Activated naive CD8-positive, alpha-beta T cell treated with anti-CD3 and anti-CD28 coated beads, Interleukin-2, amount 10 ng/mL, durations not matched to agents 7 days and 5 days (primary cell): ENCODE measurements at regions not wholly inside any gene's neighbourhood (a gene's known extent, or its start where the extent isn't known, plus 50 kb on each side); places are given as distances from the start of the nearest gene placed in this dataset.

ENCODE experiments used
- ATAC-seq: fragments of 150-1000 bp; cut with Tn5 transposase; one replicate; pipeline ENCODE4 v1.10.0; 2021; ENCODE audit warnings: low read depth, moderate library complexity
- POLR2A ChIA-PET: fragments of 350-600 bp; sonication (Branson Sonifier 250); formaldehyde crosslinking; loops from one replicate; lab custom pipeline; 2021; ENCODE audit warnings: antibody characterized with exemption; lab: Charles Lee
- DNase-seq: peaks from one replicate; pipeline ENCODE4 v3.0.0; 2021
- H3K27ac Mint-ChIP-seq: one replicate; pipeline ENCODE4 v1.8.0; 2022; ENCODE audit warnings: mild to moderate bottlenecking, mixed read lengths
- H3K27me3 Mint-ChIP-seq: one replicate; pipeline ENCODE4 v1.8.0; 2022; ENCODE audit warnings: mild to moderate bottlenecking, moderate library complexity, mixed read lengths
- H3K36me3 Mint-ChIP-seq: one replicate; pipeline ENCODE4 v1.8.0; 2021; ENCODE audit warnings: mild to moderate bottlenecking, mixed read lengths
- H3K4me1 Mint-ChIP-seq: one replicate; pipeline ENCODE4 v1.8.0; 2021; ENCODE audit warnings: mixed read lengths
- H3K4me3 Mint-ChIP-seq: one replicate; pipeline ENCODE4 v1.8.0; 2022; ENCODE audit warnings: mild to moderate bottlenecking, moderate library complexity, mixed read lengths
- H3K9me3 Mint-ChIP-seq: one replicate; pipeline ENCODE4 v1.8.0; 2021; ENCODE audit warnings: mixed read lengths

DNA sequence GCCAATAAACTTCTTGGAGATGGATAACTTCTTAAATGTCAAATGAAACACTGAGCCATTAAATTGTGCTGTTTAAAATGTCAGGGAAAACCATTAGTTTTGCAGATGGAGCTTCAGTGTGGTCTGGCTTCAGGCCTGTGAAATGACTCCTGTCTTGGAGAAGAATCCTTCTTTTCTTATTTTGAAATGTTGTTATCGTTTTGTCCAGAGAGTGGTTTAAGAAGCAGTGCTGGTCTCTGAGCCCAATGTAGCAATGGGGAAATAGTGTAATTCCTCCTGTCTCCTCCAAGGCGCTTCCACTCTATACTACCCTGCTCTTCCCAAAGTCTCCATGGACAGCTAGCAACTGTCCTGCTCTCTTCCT, 177.6 kb downstream of the REEP3 start:
- Mint-ChIP-seq H3K4me3 (no peak overlapping the region), H3K27me3 (no peaks in the 10 kb centered on the region), H3K9me3 (no peaks in the 10 kb centered on the region), H3K36me3 (peaks cover 2% of the 10 kb centered on the region), H3K4me1 (peaks cover 3% of the 10 kb centered on the region), H3K27ac (no peak overlapping the region)
- POLR2A ChIA-PET: no interaction called here
- ATAC-seq: no peak
- DNase-seq: no peak

DNA sequence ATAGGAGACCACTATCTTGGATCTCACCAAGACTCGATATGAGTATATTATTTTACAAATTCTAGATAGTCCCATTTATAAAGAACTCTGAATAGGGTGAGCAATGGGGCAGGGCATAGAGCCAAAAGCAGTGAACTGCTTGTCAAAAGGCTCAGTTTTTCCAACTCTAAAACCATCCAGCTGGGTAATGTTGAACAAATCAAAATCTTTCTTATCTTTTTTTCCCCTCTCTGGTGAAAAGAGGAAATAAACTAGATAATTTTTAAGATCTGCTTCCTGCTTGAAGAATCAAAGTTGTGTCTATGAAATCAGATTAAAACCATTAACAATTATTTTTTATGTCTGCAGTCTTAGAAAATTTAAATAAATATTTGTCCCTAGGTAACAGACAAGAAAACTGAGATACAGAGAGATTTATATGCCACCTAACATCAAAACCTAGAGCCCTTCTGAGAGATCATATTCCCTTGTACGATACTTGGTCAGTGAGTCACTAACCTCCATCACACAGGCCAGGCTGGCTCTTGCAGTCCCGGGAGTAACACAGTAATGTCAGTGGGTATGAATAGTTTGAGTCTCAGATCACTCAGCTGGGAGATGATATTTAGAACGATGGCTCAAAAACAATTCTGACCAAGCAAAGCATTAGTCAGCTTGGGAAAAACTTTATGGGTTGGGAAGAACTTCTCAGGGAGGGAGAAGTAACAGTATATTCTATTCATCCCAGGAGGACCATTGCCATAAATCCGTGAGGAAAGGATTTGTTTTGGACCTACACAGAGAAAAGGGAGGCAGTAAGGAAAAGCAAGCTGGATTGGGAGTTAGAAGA, 178.8 kb downstream of the REEP3 start:
- no peak for DNase-seq
- peaks cover 2% of the 10 kb centered on the region for H3K36me3 Mint-ChIP-seq
- H3K27ac Mint-ChIP-seq: no peak overlapping the region
- H3K4me3 Mint-ChIP-seq: no peak overlapping the region
- no peak for ATAC-seq
- H3K27me3 Mint-ChIP-seq: no peaks in the 10 kb centered on the region
- POLR2A ChIA-PET: no interaction called here
- peaks cover 8% of the 10 kb centered on the region for H3K4me1 Mint-ChIP-seq
- no peaks in the 10 kb centered on the region for H3K9me3 Mint-ChIP-seq

DNA sequence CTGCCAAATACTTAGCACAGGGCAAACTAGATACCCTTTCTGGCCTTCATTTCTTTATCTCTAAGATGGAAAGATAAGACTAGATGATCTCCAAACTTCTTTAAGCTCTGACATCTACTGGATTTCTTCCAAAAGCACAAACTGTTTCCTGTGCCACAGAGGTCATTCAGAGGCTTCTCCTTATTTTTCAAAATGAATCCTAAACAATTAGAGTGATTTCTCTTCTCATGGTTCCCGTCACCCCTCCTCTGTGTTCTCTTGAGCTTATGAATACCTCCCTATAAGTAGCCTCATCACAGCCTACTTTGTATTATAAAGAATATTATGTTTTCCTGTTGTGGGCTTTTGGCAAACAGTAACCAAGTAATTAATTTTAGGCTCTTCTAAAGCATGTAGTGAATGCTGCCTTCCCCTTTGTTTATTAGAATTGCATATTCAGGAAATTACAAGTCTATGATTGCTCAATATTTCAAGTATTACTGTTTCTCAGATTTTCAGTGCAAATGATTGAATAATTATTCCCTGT, 179.5 kb downstream of the REEP3 start:
- Mint-ChIP-seq H3K4me3 (no peak overlapping the region), H3K27me3 (no peaks in the 10 kb centered on the region), H3K9me3 (no peaks in the 10 kb centered on the region), H3K27ac (no peak overlapping the region), H3K36me3 (peaks cover 2% of the 10 kb centered on the region), H3K4me1 (peaks cover 8% of the 10 kb centered on the region)
- DNase-seq: no peak
- POLR2A ChIA-PET: no interaction called here
- ATAC-seq: no peak

- Mint-ChIP-seq H3K9me3 (no peaks in the 10 kb centered on the region), H3K4me1 (peaks cover 10% of the 10 kb centered on the region), H3K4me3 (no peak overlapping the region), H3K27ac (no peak overlapping the region), H3K36me3 (peaks cover 2% of the 10 kb centered on the region), H3K27me3 (no peaks in the 10 kb centered on the region)
- POLR2A ChIA-PET: no interaction called here
- DNase-seq: no peak
- ATAC-seq: no peak
Measured at GRCh38 chr10:63702092-63702491, 180.9 kb downstream of the REEP3 start.

DNA sequence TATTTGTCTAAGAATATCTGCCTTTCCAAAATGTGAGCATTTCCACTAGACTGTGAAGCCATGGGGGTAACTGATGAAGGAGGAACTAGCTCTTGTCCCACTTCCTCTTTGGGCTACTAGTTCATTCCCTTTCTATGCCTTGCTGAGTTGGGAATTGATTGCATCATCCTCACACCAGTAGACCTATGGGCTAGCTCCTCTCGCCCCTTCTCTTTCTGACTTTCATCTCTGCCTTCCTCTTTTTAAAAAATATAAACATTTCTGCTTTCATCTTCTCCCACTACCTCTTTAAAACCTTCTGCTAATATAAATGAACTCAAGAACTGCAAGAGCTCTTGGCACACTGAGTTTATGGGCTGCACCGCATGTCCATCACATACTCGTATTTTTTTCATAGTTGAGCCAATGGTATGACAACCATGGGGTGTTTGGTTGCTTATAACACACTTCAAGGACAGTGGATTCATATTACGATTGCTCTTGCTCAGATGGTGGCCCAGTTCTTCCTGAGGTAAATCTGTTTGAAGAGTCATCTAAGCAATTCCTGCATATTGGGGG, 182.0 kb downstream of the REEP3 start:
- ATAC-seq: no peak
- Mint-ChIP-seq H3K9me3 (no peaks in the 10 kb centered on the region), H3K36me3 (peaks cover 2% of the 10 kb centered on the region), H3K4me1 (peaks cover 14% of the 10 kb centered on the region), H3K27me3 (no peaks in the 10 kb centered on the region), H3K27ac (no peak overlapping the region), H3K4me3 (no peak overlapping the region)
- POLR2A ChIA-PET: no interaction called here
- DNase-seq: no peak

- H3K36me3 Mint-ChIP-seq: peaks cover 2% of the 10 kb centered on the region
- ATAC-seq: no peak
- no peak overlapping the region for H3K4me3 Mint-ChIP-seq
- no peak for DNase-seq
- no peaks in the 10 kb centered on the region for H3K9me3 Mint-ChIP-seq
- H3K27ac Mint-ChIP-seq: no peak overlapping the region
- H3K27me3 Mint-ChIP-seq: no peaks in the 10 kb centered on the region
- POLR2A ChIA-PET: no interaction called here
- H3K4me1 Mint-ChIP-seq: peaks cover 14% of the 10 kb centered on the region
Measured at GRCh38 chr10:63703740-63704345, 182.6 kb downstream of the REEP3 start.

DNA sequence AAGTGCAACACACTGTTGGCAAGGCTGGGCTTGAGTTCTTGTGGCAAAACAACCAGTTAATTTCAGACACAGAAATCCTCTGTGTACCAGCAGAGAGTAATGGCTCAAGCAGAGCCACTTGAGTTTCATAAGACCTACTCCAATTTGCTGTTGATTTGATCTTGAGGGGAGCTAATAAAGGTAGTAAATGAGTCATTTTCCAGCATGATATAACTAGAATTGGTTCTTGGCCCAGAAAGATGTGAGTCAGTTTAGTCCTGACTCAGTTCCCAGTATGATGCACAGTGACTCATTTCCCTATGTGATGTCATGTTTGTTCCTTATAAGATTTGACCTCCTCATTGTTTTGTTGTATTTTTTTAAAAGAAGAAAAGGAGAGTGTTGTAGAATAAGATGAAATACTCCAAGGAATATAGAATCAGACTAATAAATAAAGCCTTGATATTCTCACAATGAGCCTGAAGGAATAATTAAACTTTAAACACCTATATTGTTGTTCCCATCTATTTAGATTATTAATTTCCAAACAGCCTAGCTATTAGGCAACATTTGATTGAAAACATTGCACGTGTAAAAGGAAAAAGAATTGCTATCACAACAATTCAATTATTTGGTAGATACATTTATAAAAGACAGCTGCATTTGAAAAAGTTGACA, 186.2 kb downstream of the REEP3 start:
- no peaks in the 10 kb centered on the region for H3K9me3 Mint-ChIP-seq
- H3K27me3 Mint-ChIP-seq: no peaks in the 10 kb centered on the region
- POLR2A ChIA-PET: no interaction called here
- H3K4me3 Mint-ChIP-seq: no peak overlapping the region
- DNase-seq (no peak), ATAC-seq (peak; percentile 70)
- no peak overlapping the region for H3K27ac Mint-ChIP-seq
- peaks cover 2% of the 10 kb centered on the region for H3K36me3 Mint-ChIP-seq
- peaks cover 14% of the 10 kb centered on the region for H3K4me1 Mint-ChIP-seq

- Mint-ChIP-seq H3K27ac (no peak overlapping the region), H3K27me3 (no peaks in the 10 kb centered on the region), H3K4me3 (no peak overlapping the region), H3K36me3 (no peaks in the 10 kb centered on the region), H3K4me1 (peaks cover 11% of the 10 kb centered on the region), H3K9me3 (no peaks in the 10 kb centered on the region)
- ATAC-seq (no peak), DNase-seq (no peak)
- POLR2A ChIA-PET: no interaction called here
Measured at GRCh38 chr10:63708421-63708820, 187.2 kb downstream of the REEP3 start.

GRCh38 chr10:63710703-63711102, 189.5 kb downstream of the REEP3 start:
- Mint-ChIP-seq H3K9me3 (no peaks in the 10 kb centered on the region), H3K27me3 (no peaks in the 10 kb centered on the region), H3K36me3 (no peaks in the 10 kb centered on the region), H3K27ac (no peak overlapping the region), H3K4me1 (peaks cover 6% of the 10 kb centered on the region), H3K4me3 (no peak overlapping the region)
- no peak for DNase-seq
- POLR2A ChIA-PET: no interaction called here
- ATAC-seq: no peak

DNA sequence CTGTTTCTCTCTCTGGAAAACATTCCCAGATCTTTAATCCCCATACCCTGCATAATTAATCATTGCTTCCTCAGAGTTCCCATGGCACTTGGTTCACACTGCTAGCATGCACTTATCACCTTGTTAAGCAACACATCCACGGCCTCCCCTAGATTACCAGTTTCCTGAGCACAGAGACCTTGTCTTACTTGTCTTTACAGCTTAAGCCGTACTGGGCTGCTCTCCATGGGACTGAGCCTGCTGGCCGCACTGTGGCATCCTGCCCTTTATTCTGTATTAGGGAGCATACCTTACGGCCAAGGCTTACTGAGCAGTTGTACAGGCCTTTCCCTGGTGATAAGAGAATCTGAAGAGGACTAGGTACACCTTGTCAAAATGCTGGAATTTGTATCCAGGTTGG, 190.2 kb downstream of the REEP3 start:
- ATAC-seq (no peak), DNase-seq (no peak)
- Mint-ChIP-seq H3K9me3 (no peaks in the 10 kb centered on the region), H3K4me1 (peaks cover 11% of the 10 kb centered on the region), H3K4me3 (no peak overlapping the region), H3K27me3 (no peaks in the 10 kb centered on the region), H3K36me3 (no peaks in the 10 kb centered on the region), H3K27ac (no peak overlapping the region)
- POLR2A ChIA-PET: no interaction called here

GRCh38 chr10:63711867-63712716, 190.9 kb downstream of the REEP3 start:
- no peak overlapping the region for H3K4me3 Mint-ChIP-seq
- POLR2A ChIA-PET: interaction anchor here (0.5 kb wide), 1 partner anchor 143 kb away, joined by 4 read pairs; no protein-coding TSS in a partner anchor
- DNase-seq (no peak), ATAC-seq (no peak)
- H3K27ac Mint-ChIP-seq: no peak overlapping the region
- no peaks in the 10 kb centered on the region for H3K9me3 Mint-ChIP-seq
- H3K27me3 Mint-ChIP-seq: no peaks in the 10 kb centered on the region
- H3K4me1 Mint-ChIP-seq: peaks cover 9% of the 10 kb centered on the region
- H3K36me3 Mint-ChIP-seq: no peaks in the 10 kb centered on the region

- Mint-ChIP-seq H3K4me1 (peaks cover 5% of the 10 kb centered on the region), H3K36me3 (no peaks in the 10 kb centered on the region), H3K27me3 (no peaks in the 10 kb centered on the region), H3K9me3 (no peaks in the 10 kb centered on the region), H3K4me3 (no peak overlapping the region), H3K27ac (no peak overlapping the region)
- POLR2A ChIA-PET: interaction anchor here (0.6 kb wide), 1 partner anchor 92 kb away, joined by 4 read pairs; no protein-coding TSS in a partner anchor
- DNase-seq (no peak), ATAC-seq (no peak)
Measured at GRCh38 chr10:63712717-63713115, 191.5 kb downstream of the REEP3 start.
